GM12878 (cell line): ENCODE measurements at regions not wholly inside any gene's neighbourhood (a gene's known extent, or its start where the extent isn't known, plus 50 kb on each side); places are given as distances from the start of the nearest gene placed in this dataset.

Experiments
- CHD1 ChIP-seq: IDR thresholded peaks from 2 replicates; pipeline ENCODE4 v1.6.1; 2012; ENCODE audit warnings: low read depth, low read length, improper control_type of control experiment
- EP300 ChIP-seq, 2 experiments: fragments of 150-350 bp in 1 of 2; IDR thresholded peaks; 2 replicates each; pipeline ENCODE4 v1.6.1; 2011 to 2012; ENCODE audit warnings: low read depth in 2 of 2, low read length in 2 of 2, borderline replicate concordance in 1 of 2, improper control_type of control experiment in 1 of 2, inconsistent platforms in 1 of 2; ENCODE audit not compliant: control insufficient read depth in 1 of 2
- GABPA ChIP-seq: IDR thresholded peaks from 2 replicates; pipeline ENCODE4 v1.6.1; 2014; ENCODE audit warnings: antibody characterized with exemption, low read depth, mild to moderate bottlenecking, inconsistent platforms
- HDAC2 ChIP-seq: fragments of 200-600 bp; sonication (generic); IDR thresholded peaks from 2 replicates; pipeline ENCODE4 v1.6.1; 2017
- HDGF ChIP-seq: fragments of 450-650 bp; IDR thresholded peaks from 2 replicates; pipeline ENCODE4 v1.6.1; 2016; ENCODE audit warnings: antibody characterized with exemption
- NR2C2 ChIP-seq: IDR thresholded peaks from 2 replicates; pipeline ENCODE4 v1.6.1; 2011; ENCODE audit warnings: borderline replicate concordance, low read depth; ENCODE audit not compliant: control insufficient read depth, insufficient read length
- POLR2A ChIP-seq: IDR thresholded peaks from 2 replicates; pipeline ENCODE4 v1.6.1; 2011; ENCODE audit warnings: low read depth, mild to moderate bottlenecking, low read length
- POLR2AphosphoS5 ChIP-seq: IDR thresholded peaks from 2 replicates; pipeline ENCODE4 v1.6.1; 2011; ENCODE audit warnings: mild to moderate bottlenecking, low read length, inconsistent platforms
- SP1 ChIP-seq: IDR thresholded peaks from one replicate; pipeline ENCODE4 v1.6.1; 2011; ENCODE audit warnings: low read depth, low read length
- TCF7 ChIP-seq: IDR thresholded peaks from 2 replicates; pipeline ENCODE4 v1.6.1; 2014; ENCODE audit warnings: antibody characterized with exemption, borderline replicate concordance
- YY1 ChIP-seq: IDR thresholded peaks from 2 replicates; pipeline ENCODE4 v1.6.1; 2011; ENCODE audit warnings: low read depth, mild to moderate bottlenecking, low read length
- ZNF24 ChIP-seq: fragments of 450-650 bp; IDR thresholded peaks from 2 replicates; pipeline ENCODE4 v1.6.1; 2017; ENCODE audit warnings: antibody characterized with exemption, mild to moderate bottlenecking
- TF ChIP-seq, protein P1 (sequence below), 3 experiments: IDR thresholded peaks in 2 of 3; conservative IDR thresholded peaks in 1 of 3; 2 replicates each; pipeline ENCODE4 v1.5.1; 2011; ENCODE audit warnings: low read depth in 3 of 3, low read length in 3 of 3, mild to moderate bottlenecking in 3 of 3, control low read depth in 2 of 3, moderate library complexity in 2 of 3, inconsistent platforms in 1 of 3, mixed read lengths in 1 of 3; ENCODE audit not compliant: control insufficient read depth in 2 of 3, insufficient read depth in 1 of 3; ENCODE audit errors: extremely low read depth in 1 of 3
- TF ChIP-seq, protein P2 (sequence below): fragments of 450-650 bp; formaldehyde crosslinking; IDR thresholded peaks from 2 replicates; pipeline ENCODE4 v1.4.0; 2020; ENCODE audit warnings: mild to moderate bottlenecking, moderate library complexity

DNA sequence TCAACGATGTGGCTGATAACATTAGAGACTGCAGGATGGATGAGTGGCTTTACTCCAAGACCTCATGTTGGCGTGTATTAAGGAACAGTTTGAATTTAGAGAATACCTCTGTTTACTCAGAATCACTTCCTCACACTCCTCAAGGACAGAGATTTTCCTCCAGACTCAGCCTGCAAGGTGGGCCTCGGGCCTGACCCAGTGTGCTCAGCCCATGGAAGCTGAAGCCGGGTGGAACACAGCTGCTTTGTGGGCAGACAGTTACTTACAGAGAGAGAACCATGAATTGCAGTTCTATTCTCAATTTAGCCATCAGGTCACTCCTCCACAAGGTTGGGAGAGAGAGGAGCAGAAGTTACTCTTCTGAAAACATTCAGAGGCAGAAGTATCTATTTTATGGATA lies 135.8 kb downstream of the SNX19 start:
- TF ChIP-seq EP300 (IDR thresholded peaks at IDR 0.05; ENCODE audit: borderline replicate concordance in 1 of 2, control insufficient read depth in 1 of 2, low read depth in 2 of 2, low read length in 2 of 2) (no peak), GABPA (no peak), NR2C2 (no peak), ZNF24 (no peak), SP1 (no peak), YY1 (no peak), HDGF (no peak), POLR2AphosphoS5 (no peak), CHD1 (no peak), HDAC2 (no peak), TCF7 (no peak), POLR2A (no peak)
- TF ChIP-seq, protein P1, sequence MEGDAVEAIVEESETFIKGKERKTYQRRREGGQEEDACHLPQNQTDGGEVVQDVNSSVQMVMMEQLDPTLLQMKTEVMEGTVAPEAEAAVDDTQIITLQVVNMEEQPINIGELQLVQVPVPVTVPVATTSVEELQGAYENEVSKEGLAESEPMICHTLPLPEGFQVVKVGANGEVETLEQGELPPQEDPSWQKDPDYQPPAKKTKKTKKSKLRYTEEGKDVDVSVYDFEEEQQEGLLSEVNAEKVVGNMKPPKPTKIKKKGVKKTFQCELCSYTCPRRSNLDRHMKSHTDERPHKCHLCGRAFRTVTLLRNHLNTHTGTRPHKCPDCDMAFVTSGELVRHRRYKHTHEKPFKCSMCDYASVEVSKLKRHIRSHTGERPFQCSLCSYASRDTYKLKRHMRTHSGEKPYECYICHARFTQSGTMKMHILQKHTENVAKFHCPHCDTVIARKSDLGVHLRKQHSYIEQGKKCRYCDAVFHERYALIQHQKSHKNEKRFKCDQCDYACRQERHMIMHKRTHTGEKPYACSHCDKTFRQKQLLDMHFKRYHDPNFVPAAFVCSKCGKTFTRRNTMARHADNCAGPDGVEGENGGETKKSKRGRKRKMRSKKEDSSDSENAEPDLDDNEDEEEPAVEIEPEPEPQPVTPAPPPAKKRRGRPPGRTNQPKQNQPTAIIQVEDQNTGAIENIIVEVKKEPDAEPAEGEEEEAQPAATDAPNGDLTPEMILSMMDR (IDR thresholded peaks at IDR 0.05 in 2 of 3, conservative IDR thresholded peaks at IDR 0.05 in 1 of 3; ENCODE audit: control insufficient read depth in 2 of 3, extremely low read depth in 1 of 3, insufficient read depth in 1 of 3, low read depth in 3 of 3, low read length in 3 of 3), result no peak
- TF ChIP-seq, protein P2, sequence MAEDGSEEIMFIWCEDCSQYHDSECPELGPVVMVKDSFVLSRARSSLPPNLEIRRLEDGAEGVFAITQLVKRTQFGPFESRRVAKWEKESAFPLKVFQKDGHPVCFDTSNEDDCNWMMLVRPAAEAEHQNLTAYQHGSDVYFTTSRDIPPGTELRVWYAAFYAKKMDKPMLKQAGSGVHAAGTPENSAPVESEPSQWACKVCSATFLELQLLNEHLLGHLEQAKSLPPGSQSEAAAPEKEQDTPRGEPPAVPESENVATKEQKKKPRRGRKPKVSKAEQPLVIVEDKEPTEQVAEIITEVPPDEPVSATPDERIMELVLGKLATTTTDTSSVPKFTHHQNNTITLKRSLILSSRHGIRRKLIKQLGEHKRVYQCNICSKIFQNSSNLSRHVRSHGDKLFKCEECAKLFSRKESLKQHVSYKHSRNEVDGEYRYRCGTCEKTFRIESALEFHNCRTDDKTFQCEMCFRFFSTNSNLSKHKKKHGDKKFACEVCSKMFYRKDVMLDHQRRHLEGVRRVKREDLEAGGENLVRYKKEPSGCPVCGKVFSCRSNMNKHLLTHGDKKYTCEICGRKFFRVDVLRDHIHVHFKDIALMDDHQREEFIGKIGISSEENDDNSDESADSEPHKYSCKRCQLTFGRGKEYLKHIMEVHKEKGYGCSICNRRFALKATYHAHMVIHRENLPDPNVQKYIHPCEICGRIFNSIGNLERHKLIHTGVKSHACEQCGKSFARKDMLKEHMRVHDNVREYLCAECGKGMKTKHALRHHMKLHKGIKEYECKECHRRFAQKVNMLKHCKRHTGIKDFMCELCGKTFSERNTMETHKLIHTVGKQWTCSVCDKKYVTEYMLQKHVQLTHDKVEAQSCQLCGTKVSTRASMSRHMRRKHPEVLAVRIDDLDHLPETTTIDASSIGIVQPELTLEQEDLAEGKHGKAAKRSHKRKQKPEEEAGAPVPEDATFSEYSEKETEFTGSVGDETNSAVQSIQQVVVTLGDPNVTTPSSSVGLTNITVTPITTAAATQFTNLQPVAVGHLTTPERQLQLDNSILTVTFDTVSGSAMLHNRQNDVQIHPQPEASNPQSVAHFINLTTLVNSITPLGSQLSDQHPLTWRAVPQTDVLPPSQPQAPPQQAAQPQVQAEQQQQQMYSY (CRISPR knock-in tag), result no peak
